GM12801 (cell line): ENCODE measurements at regions not wholly inside any gene's neighbourhood (a gene's known extent, or its start where the extent isn't known, plus 50 kb on each side); places are given as distances from the start of the nearest gene placed in this dataset.

Experiments used
- TF ChIP-seq, protein P1 (sequence below): IDR thresholded peaks from one replicate; pipeline ENCODE4 v1.5.1; 2011; ENCODE audit warnings: control low read depth; ENCODE audit not compliant: insufficient read length; ENCODE audit errors: extremely low read depth

DNA sequence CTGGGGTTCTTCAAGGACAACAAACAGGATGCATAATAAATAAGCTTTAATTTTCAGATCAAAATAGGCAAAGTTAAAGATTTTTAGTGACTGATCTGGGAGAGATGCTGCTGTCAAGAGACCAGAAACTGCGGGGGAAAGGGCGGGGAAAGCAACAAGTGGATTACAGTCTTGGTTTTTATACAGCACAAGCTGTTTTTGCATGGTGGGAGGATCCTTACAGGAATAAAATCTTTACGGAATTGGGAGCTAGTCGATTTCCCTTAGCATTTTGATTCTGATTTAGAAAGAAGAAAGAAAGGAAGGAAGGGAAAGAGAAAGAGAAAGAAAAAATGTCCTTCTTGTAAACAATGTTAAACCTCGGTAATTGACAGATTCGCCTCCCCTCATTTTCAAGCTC lies 242.3 kb upstream of the SP8 start:
- TF ChIP-seq, protein P1, sequence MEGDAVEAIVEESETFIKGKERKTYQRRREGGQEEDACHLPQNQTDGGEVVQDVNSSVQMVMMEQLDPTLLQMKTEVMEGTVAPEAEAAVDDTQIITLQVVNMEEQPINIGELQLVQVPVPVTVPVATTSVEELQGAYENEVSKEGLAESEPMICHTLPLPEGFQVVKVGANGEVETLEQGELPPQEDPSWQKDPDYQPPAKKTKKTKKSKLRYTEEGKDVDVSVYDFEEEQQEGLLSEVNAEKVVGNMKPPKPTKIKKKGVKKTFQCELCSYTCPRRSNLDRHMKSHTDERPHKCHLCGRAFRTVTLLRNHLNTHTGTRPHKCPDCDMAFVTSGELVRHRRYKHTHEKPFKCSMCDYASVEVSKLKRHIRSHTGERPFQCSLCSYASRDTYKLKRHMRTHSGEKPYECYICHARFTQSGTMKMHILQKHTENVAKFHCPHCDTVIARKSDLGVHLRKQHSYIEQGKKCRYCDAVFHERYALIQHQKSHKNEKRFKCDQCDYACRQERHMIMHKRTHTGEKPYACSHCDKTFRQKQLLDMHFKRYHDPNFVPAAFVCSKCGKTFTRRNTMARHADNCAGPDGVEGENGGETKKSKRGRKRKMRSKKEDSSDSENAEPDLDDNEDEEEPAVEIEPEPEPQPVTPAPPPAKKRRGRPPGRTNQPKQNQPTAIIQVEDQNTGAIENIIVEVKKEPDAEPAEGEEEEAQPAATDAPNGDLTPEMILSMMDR: no peak

DNA sequence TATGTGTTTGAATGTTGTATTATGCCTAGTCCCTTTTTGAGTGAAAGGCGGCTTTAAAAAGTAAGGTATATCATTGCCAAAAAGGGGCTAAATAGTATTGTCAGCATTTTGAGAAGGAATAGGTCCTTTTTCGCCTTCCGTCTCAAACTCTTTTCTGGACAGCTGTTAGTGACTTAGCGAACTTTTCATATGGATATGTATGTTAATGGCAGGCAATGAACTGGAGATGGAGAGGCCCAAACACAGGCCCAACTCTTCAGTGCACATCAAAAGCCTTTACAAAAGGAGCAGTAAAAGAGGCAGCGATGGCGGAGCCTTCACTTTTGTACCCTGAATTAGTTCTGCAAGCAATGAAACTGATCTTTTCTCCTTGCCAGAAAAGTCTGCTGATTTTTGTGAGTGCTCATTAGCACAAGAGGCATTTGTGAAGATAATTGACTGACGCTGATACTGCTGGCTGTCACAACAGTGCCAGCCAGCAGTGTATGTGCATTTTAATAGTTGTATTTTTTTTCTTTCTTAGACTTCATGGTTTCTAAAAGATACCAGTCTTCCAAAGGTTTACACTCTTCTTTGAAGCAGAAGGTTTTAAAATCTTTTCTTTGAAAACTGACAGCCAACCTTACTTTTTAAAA lies 243.7 kb upstream of the SP8 start:
- TF ChIP-seq, protein P1: no peak

DNA sequence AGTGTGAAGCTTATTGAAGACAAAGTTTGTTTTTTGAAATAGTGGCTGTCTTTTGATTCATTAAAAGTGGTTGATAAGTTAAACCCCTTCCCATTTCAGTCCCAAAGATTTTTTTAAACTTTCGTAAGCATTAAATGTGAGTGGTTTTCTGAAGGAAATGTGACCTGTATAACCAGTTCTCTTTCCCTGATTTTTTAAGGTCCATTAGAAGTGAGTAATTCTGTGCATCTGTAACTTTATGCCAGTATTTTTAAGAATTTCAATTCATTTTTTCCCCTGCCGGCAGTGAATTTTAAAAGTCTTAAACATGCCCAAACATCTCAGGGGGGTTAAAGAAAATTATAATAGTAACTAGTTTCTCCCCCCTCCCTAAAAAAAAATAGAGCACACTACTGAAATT lies 254.6 kb upstream of the SP8 start:
- TF ChIP-seq, protein P1: no peak

DNA sequence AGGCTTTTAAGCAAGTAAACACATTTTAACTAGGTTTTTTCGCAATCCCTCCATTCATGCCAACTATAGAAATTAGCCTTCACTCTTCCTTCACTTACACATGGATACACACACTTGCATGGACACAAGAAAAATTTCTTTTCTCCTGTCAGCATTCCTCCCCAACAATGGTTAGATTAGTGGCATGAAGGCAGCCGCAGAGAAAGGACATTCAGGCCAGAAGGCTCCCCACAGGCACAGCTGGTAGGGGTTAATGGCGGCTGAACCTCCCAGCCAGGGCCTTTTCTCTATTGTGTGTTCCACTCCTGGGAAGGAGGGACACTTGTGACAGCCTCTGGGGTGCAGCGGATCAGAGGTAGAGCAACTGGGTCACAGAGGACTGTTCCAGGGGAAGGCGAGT lies 255.0 kb upstream of the SP8 start:
- TF ChIP-seq, protein P1: no peak

DNA sequence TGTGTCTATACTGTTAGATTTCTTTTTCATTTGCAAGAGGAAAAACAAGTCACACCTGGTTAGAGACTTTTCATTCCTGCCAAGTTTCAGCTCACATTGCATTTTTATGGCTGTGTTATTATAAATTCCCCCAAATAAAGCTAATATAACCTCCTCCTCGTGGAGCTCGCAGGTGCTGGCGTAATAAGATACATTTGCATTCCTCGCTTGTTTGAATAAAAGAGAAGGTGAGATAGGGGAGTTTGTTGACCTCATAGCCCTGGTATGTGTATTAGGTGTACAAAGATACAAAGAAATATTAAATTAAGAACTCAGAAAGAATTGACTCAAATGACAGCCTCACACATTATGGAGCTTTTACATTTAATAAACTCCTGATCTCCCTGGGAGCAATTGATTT lies 257.7 kb upstream of the SP8 start:
- TF ChIP-seq, protein P1: no peak

DNA sequence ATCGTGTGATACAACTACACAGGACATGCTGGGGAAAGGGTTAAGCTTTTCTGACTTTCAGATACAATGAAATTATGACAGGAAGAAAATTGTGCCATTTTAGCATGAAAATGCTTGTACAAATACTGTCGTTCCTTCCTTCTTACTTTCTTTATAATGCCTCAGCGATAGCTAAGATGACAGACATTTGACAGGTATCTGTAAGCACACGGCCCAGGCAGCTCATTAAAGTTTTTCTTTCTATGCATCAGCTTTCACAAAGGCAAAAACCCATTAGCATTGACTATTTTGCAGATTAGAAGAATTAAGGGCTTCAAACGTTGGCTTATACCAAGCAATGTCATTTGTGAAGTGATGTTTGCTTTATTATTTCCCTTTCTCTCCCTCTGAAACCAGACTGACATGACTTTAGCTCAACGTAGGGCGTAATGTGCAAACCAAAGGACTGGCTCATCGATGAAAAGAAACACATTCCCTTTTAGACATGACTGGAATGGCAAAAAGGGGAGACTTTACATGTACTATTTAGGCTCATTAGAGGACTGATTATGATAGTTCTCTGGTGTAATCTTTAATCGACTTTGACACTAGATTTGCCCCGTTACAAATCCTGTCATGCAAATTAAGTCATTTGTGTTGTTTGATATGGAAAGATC lies 258.4 kb upstream of the SP8 start:
- TF ChIP-seq, protein P1: no peak

DNA sequence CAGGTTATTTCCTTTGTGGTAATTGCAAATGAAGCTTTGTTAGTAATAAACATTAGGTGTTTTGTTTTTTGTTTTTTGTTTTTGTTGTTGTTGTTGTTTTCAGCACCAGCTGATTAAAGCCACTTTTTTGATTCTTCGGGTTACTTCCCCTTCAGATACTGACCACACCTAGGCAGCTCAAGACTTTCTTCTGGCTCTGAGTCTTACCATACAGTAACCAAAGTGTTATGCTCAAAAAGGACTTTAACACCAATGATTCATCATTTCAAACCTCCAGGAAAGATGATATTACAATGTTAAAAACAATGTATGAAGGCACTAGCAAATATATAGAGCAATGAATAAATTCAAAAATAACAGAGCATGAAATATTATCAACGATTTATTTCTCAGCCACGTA lies 265.2 kb upstream of the SP8 start:
- TF ChIP-seq, protein P1: no peak
